ENCODE measurements at regions not wholly inside any gene's neighbourhood (a gene's known extent, or its start where the extent isn't known, plus 50 kb on each side); places are given as distances from the start of the nearest gene placed in this dataset.

DNA sequence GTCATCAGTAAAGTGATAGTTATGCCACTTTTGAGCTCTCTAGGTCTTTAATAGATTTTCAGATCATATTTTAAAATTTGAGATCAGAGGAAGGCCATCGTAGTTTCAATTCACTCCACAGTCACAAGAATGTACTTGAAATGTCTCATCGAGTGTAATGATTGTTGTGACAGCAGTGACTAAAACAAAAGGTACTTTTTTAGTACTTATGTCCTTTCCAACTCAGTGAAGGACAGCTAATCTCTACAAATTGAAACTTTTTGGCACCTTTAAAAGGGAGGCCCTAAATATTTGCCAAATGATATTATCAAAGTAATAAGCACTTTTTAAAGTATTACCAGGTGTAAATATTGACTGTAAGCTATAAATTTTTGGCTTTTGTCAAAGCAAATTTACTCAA, 702.9 kb upstream of the GRM3 start:
- TF ChIP-seq, protein P1, sequence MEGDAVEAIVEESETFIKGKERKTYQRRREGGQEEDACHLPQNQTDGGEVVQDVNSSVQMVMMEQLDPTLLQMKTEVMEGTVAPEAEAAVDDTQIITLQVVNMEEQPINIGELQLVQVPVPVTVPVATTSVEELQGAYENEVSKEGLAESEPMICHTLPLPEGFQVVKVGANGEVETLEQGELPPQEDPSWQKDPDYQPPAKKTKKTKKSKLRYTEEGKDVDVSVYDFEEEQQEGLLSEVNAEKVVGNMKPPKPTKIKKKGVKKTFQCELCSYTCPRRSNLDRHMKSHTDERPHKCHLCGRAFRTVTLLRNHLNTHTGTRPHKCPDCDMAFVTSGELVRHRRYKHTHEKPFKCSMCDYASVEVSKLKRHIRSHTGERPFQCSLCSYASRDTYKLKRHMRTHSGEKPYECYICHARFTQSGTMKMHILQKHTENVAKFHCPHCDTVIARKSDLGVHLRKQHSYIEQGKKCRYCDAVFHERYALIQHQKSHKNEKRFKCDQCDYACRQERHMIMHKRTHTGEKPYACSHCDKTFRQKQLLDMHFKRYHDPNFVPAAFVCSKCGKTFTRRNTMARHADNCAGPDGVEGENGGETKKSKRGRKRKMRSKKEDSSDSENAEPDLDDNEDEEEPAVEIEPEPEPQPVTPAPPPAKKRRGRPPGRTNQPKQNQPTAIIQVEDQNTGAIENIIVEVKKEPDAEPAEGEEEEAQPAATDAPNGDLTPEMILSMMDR (IDR thresholded peaks at IDR 0.05; ENCODE audit: low read depth, low read length) = no peak
- TF ChIP-seq, protein P2, sequence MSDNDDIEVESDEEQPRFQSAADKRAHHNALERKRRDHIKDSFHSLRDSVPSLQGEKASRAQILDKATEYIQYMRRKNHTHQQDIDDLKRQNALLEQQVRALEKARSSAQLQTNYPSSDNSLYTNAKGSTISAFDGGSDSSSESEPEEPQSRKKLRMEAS (IDR thresholded peaks at IDR 0.05; ENCODE audit: low read depth, low read length) = no peak
- TF ChIP-seq POLR2A (IDR thresholded peaks at IDR 0.05; ENCODE audit: extremely low read depth, insufficient read length) = no peak
- no peak for TF ChIP-seq MYC (IDR thresholded peaks at IDR 0.05; ENCODE audit: low read depth, low read length)

Data from NB4 (cell line).